GM23248 (cell line): ENCODE measurements at regions not wholly inside any gene's neighbourhood (a gene's known extent, or its start where the extent isn't known, plus 50 kb on each side); places are given as distances from the start of the nearest gene placed in this dataset.

Source experiments
- DNase-seq: peaks from one replicate; pipeline ENCODE4 v3.0.0-alpha.2; 2015
- H2AFZ ChIP-seq: fragments of 200-600 bp; sonication (generic); 2 replicates; pipeline ENCODE4 v1.6.1; 2016; ENCODE audit warnings: antibody characterized with exemption
- H3F3A ChIP-seq: fragments of 200-600 bp; sonication (generic); 2 replicates; pipeline ENCODE4 v1.6.1; 2016; ENCODE audit warnings: mild to moderate bottlenecking, antibody characterized with exemption, mixed run types; ENCODE audit not compliant: insufficient read depth
- H3K27ac ChIP-seq: fragments of 200-600 bp; sonication (generic); 2 replicates; pipeline ENCODE4 v1.5.1; 2016; ENCODE audit warnings: mild to moderate bottlenecking
- H3K27me3 ChIP-seq: fragments of 200-600 bp; sonication (generic); replicated peaks from 2 replicates; pipeline ENCODE4 v1.6.1; 2016; ENCODE audit warnings: mild to moderate bottlenecking; ENCODE audit not compliant: insufficient read depth
- H3K36me3 ChIP-seq: fragments of 200-600 bp; sonication (generic); 2 replicates; pipeline ENCODE4 v1.6.1; 2016; ENCODE audit warnings: low read depth, mild to moderate bottlenecking
- H3K4me1 ChIP-seq: fragments of 200-600 bp; sonication (generic); 2 replicates; pipeline ENCODE4 v1.6.1; 2016; ENCODE audit warnings: mild to moderate bottlenecking; ENCODE audit not compliant: insufficient read depth
- H3K4me2 ChIP-seq: fragments of 200-600 bp; sonication (generic); one replicate; pipeline ENCODE4 v1.6.1; 2016; ENCODE audit warnings: mild to moderate bottlenecking; ENCODE audit not compliant: unreplicated experiment
- H3K4me3 ChIP-seq: fragments of 200-600 bp; sonication (generic); 2 replicates; pipeline ENCODE4 v1.5.1; 2016; ENCODE audit warnings: mild to moderate bottlenecking
- H3K79me2 ChIP-seq: fragments of 200-600 bp; sonication (generic); 2 replicates; pipeline ENCODE4 v1.6.1; 2016; ENCODE audit warnings: mild to moderate bottlenecking; ENCODE audit not compliant: insufficient read depth
- H3K9ac ChIP-seq: fragments of 200-600 bp; sonication (generic); 2 replicates; pipeline ENCODE4 v1.6.1; 2016; ENCODE audit warnings: mild to moderate bottlenecking
- H3K9me2 ChIP-seq: fragments of 200-600 bp; sonication (generic); 2 replicates; pipeline ENCODE4 v1.6.1; 2016; ENCODE audit warnings: mixed run types, mild to moderate bottlenecking, moderate library complexity; ENCODE audit not compliant: insufficient read depth
- H3K9me3 ChIP-seq: fragments of 200-600 bp; sonication (generic); one replicate; pipeline ENCODE4 v1.6.1; 2017; ENCODE audit warnings: low read depth
- H4K20me1 ChIP-seq: fragments of 200-600 bp; sonication (generic); 2 replicates; pipeline ENCODE4 v1.6.0; 2016; ENCODE audit not compliant: insufficient read depth
- EZH2 ChIP-seq: fragments of 200-600 bp; sonication (generic); IDR thresholded peaks from 2 replicates; pipeline ENCODE4 v1.6.1; 2018; ENCODE audit warnings: antibody characterized with exemption, mild to moderate bottlenecking; ENCODE audit not compliant: insufficient read depth, poor library complexity, severe bottlenecking
- EZH2phosphoT487 ChIP-seq: fragments of 200-600 bp; sonication (generic); IDR thresholded peaks from 2 replicates; pipeline ENCODE4 v1.6.1; 2018; ENCODE audit warnings: antibody characterized with exemption, moderate library complexity, mild to moderate bottlenecking, low read depth; ENCODE audit not compliant: insufficient read depth
- WGBS, 2 experiments: methylation state at CpG; one replicate each; pipeline ENCODE4 v1.1.6; 2015 to 2017; ENCODE audit warnings: low lambda C conversion rate in 2 of 2, low coverage in 1 of 2; ENCODE audit errors: missing lambda C conversion rate in 2 of 2; 5-methylcytosine and 5-hydroxymethylcytosine counted together
- in situ Hi-C: fragments of 300-500 bp; cut with MboI; formaldehyde crosslinking; loops from 2 replicates; pipeline ENCODE4 v1.15.0; 2020

DNA sequence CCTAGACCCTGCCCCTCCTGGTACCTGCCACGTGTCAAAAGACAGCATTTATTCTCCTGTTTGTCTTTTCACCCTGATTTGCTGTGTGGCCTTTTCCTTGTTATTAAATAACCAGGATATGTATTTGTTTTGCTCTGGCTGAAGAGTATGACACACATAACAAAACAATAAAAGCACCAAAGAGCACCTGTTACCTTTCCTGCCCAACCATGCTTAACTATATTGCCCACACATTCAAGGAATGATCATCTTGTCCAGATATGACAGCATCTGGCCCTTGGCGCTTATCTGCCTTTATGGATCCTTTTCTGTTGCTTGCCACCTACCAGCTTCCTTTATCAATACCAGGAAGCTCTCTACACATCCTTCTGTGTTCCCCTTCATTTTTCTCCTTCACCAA, 357.7 kb downstream of the FGFR2 start:
- in situ Hi-C loops: no loop called here
- TF ChIP-seq EZH2: no peak
- no peak for TF ChIP-seq EZH2phosphoT487
- Histone ChIP-seq H3F3A (no peaks in the 10 kb centered on the region), H3K79me2 (no peaks in the 10 kb centered on the region), H3K27ac (no peak overlapping the region), H3K4me3 (no peak overlapping the region), H3K9me3 (no peaks in the 10 kb centered on the region), H3K36me3 (no peaks in the 10 kb centered on the region), H3K9me2 (no peaks in the 10 kb centered on the region), H3K4me2 (no peak overlapping the region), H3K4me1 (no peaks in the 10 kb centered on the region), H2AFZ (no peak overlapping the region), H4K20me1 (no peaks in the 10 kb centered on the region), H3K9ac (no peak overlapping the region), H3K27me3 (no peaks in the 10 kb centered on the region)
- DNase-seq: no peak
- 25% methylated on average over 2 of the region's 2 CpGs for WGBS, 2 experiments

- H3K79me2 ChIP-seq: no peaks in the 10 kb centered on the region
- no peak overlapping the region for H3K4me3 ChIP-seq
- no peak overlapping the region for H3K9ac ChIP-seq
- no peaks in the 10 kb centered on the region for H3K27me3 ChIP-seq
- DNase-seq: no peak
- in situ Hi-C loops: no loop called here
- H3K4me2 ChIP-seq: no peak overlapping the region
- H4K20me1 ChIP-seq: no peaks in the 10 kb centered on the region
- 33 to 48% methylated on average over 7 of the region's 7 CpGs for WGBS, 2 experiments
- H3K27ac ChIP-seq: no peak overlapping the region
- H3K9me2 ChIP-seq: no peaks in the 10 kb centered on the region
- H3F3A ChIP-seq: no peaks in the 10 kb centered on the region
- no peaks in the 10 kb centered on the region for H3K36me3 ChIP-seq
- H2AFZ ChIP-seq: no peak overlapping the region
- H3K4me1 ChIP-seq: no peaks in the 10 kb centered on the region
- H3K9me3 ChIP-seq: no peaks in the 10 kb centered on the region
- TF ChIP-seq EZH2phosphoT487: no peak
These were observed 356.9 kb downstream of the FGFR2 start for GRCh38 chr10:121241337-121241736.

DNA sequence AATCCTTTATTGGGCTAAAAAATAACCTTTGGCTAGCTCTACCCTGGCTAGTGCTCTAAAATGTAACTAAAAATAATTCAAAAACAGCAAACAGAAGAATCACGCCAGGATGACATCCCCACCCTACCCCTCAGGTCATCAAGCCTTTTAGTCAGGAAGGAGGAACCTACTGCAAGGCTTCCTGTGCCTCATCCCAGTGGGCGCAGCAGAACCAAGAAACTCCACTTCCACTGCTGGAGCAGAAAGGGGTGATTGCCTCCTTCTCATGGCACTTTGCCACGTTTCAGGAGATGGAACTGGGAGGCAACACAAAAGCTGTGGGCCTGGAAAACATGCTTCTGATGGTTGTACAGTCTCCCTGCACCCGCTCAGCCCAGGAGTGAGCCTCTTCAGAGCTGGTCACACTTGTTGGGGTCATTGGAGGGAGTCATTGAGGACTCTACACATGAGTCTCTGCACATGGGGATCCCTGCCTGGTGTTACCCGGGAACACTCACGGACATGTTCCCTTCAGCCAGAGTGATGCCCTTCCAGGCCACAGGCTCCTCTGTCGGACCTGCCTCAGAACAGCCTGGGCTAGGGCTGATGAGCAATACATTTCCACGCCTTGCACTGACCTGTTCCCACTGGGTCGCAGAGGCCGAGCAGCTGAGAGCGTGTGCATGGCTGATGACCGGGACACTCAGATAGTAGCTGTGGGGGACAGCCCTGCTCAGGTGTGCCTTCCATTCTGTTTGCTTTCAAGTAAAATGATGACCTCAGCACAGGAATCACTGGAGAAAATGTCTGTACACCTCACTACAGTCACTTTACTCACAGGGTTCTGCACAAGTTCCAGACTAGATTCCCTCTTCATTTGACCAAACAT, 355.3 kb downstream of the FGFR2 start:
- in situ Hi-C loops: no loop called here
- no peak overlapping the region for H3K4me3 ChIP-seq
- H3K4me1 ChIP-seq: no peaks in the 10 kb centered on the region
- no peak overlapping the region for H2AFZ ChIP-seq
- no peaks in the 10 kb centered on the region for H3K79me2 ChIP-seq
- WGBS, 2 experiments: 38 to 45% methylated on average over 11 to 12 of the region's 12 CpGs
- no peaks in the 10 kb centered on the region for H4K20me1 ChIP-seq
- H3K27ac ChIP-seq: no peak overlapping the region
- no peak for TF ChIP-seq EZH2phosphoT487
- DNase-seq: no peak
- no peak overlapping the region for H3K4me2 ChIP-seq
- no peaks in the 10 kb centered on the region for H3F3A ChIP-seq
- H3K9me2 ChIP-seq: no peaks in the 10 kb centered on the region
- H3K9ac ChIP-seq: no peak overlapping the region
- H3K9me3 ChIP-seq: no peaks in the 10 kb centered on the region
- no peaks in the 10 kb centered on the region for H3K36me3 ChIP-seq
- H3K27me3 ChIP-seq: no peaks in the 10 kb centered on the region

DNA sequence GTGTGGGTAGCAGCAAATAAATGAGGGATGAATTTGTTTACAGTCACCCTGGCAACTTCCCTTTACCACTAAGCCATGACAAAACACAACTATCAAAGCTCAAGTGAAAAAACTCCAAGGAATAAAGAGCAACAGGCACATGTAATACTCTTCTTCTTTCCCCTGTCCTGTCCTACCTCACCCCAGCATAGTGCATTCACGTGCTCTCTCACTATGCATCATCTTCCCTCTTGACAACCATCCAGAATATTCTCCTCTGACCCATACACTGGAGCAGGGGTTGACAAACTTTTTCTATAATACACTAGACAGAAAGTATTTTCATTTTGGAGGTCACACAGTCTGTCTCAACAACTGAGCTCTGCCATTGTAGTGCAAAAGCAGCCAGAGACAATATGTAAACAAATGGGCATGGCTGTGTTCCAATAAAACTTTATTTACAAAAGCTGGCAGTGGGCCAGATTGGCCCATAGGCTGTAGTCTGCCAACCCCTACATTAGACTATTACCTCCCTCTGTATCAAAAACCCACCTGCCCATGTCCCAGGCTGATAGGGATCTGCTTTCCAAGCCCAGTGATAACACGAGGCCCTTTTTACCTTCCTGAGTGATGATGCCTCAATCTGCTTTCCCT, 354.5 kb downstream of the FGFR2 start:
- Histone ChIP-seq H3K4me2 (no peak overlapping the region), H2AFZ (no peak overlapping the region), H3K36me3 (no peaks in the 10 kb centered on the region), H3K27me3 (no peaks in the 10 kb centered on the region), H3F3A (no peaks in the 10 kb centered on the region), H4K20me1 (no peaks in the 10 kb centered on the region), H3K79me2 (no peaks in the 10 kb centered on the region), H3K9ac (no peak overlapping the region), H3K9me3 (no peaks in the 10 kb centered on the region), H3K9me2 (no peaks in the 10 kb centered on the region), H3K27ac (no peak overlapping the region), H3K4me1 (no peaks in the 10 kb centered on the region), H3K4me3 (no peak overlapping the region)
- TF ChIP-seq EZH2phosphoT487 (no peak), EZH2 (no peak)
- no peak for DNase-seq
- 18 to 33% methylated on average over 2 of the region's 2 CpGs for WGBS, 2 experiments
- in situ Hi-C loops: no loop called here
